ENCODE measurements at regions not wholly inside any gene's neighbourhood (a gene's known extent, or its start where the extent isn't known, plus 50 kb on each side); places are given as distances from the start of the nearest gene placed in this dataset.

GRCh38 chr15:38650936-38651327, 86.3 kb upstream of the RASGRP1 start:
- TF ChIP-seq CTCF (IDR thresholded peaks at IDR 0.05; ENCODE audit: insufficient read depth, low read depth, low read length): no peak
- TF ChIP-seq EZH2 (IDR thresholded peaks at IDR 0.05; ENCODE audit: insufficient read depth, low read length): no peak
